PC-9 (cell line): ENCODE measurements at regions not wholly inside any gene's neighbourhood (a gene's known extent, or its start where the extent isn't known, plus 50 kb on each side); places are given as distances from the start of the nearest gene placed in this dataset.

Source experiments
- BruUV-seq: library from RNA; stranded (reverse); fragments of 400-500 nt; replicated peaks from 2 replicates; lab custom pipeline; 2021; lab: Mats Ljungman, UMichigan
- CTCF ChIA-PET: fragments of 300-600 bp; sonication (Branson Sonifier 250); formaldehyde crosslinking; loops from one replicate; lab custom pipeline; 2022; ENCODE audit warnings: antibody characterized with exemption; lab: Charles Lee
- POLR2A ChIA-PET: fragments of 300-600 bp; sonication (Branson Sonifier 250); formaldehyde crosslinking; loops from one replicate; lab custom pipeline; 2022; ENCODE audit warnings: antibody characterized with exemption; ENCODE audit not compliant: unreplicated experiment; lab: Charles Lee
- DNase-seq, 2 experiments: peaks; one replicate each; pipeline versions ENCODE4 v3.0.0 to v3.0.0-alpha.2; 2015 to 2022; ENCODE audit warnings: mixed read lengths in 1 of 2
- H2AFZ ChIP-seq: fragments of 200-600 bp; sonication (generic); 2 replicates; pipeline ENCODE4 v1.8.1; 2017; ENCODE audit warnings: antibody characterized with exemption
- H3F3A ChIP-seq: fragments of 200-600 bp; sonication (generic); 2 replicates; pipeline ENCODE4 v1.8.1; 2017; ENCODE audit warnings: antibody characterized with exemption, mild to moderate bottlenecking, low read depth; ENCODE audit not compliant: insufficient read depth
- H3K27ac ChIP-seq: fragments of 200-600 bp; sonication (generic); 2 replicates; pipeline ENCODE4 v1.6.1; 2016; ENCODE audit warnings: mixed run types
- H3K27me3 ChIP-seq: fragments of 200-600 bp; sonication (generic); 2 replicates; pipeline ENCODE4 v1.6.1; 2016; ENCODE audit warnings: low read depth, mixed run types; ENCODE audit not compliant: insufficient read depth
- H3K36me3 ChIP-seq: fragments of 200-600 bp; sonication (generic); 2 replicates; pipeline ENCODE4 v1.6.1; 2016; ENCODE audit warnings: low read depth, mixed run types
- H3K4me1 ChIP-seq: fragments of 200-600 bp; sonication (generic); replicated peaks from 2 replicates; pipeline ENCODE4 v1.6.1; 2016; ENCODE audit warnings: mixed run types; ENCODE audit not compliant: insufficient read depth
- H3K4me2 ChIP-seq: fragments of 200-600 bp; sonication (generic); 2 replicates; pipeline ENCODE4 v1.6.1; 2017; ENCODE audit warnings: mixed run types
- H3K4me3 ChIP-seq: fragments of 200-600 bp; sonication (generic); 2 replicates; pipeline ENCODE4 v1.6.1; 2016; ENCODE audit warnings: mixed run types
- H3K79me2 ChIP-seq: fragments of 200-600 bp; sonication (generic); 2 replicates; pipeline ENCODE4 v1.6.1; 2017; ENCODE audit warnings: low read depth, mixed run types
- H3K9me2 ChIP-seq: fragments of 200-600 bp; sonication (generic); 2 replicates; pipeline ENCODE4 v1.8.1; 2017; ENCODE audit warnings: mild to moderate bottlenecking; ENCODE audit not compliant: insufficient read depth
- H3K9me3 ChIP-seq: fragments of 200-600 bp; sonication (generic); 2 replicates; pipeline ENCODE4 v1.8.1; 2016; ENCODE audit warnings: low read depth; ENCODE audit not compliant: insufficient read depth
- H4K20me1 ChIP-seq: fragments of 200-600 bp; sonication (generic); 2 replicates; pipeline ENCODE4 v1.8.1; 2017; ENCODE audit not compliant: insufficient read depth
- CTCF ChIP-seq: fragments of 200-600 bp; sonication (generic); conservative IDR thresholded peaks from 2 replicates; pipeline ENCODE4 v1.6.1; 2017; ENCODE audit warnings: mixed run types, antibody characterized with exemption, mild to moderate bottlenecking, moderate library complexity
- EZH2 ChIP-seq: fragments of 200-600 bp; sonication (generic); IDR thresholded peaks from 2 replicates; pipeline ENCODE4 v1.8.0; 2017; ENCODE audit warnings: antibody characterized with exemption, low read depth
- intact Hi-C: fragments of 100-400 bp; cut with micrococcal nuclease; formaldehyde crosslinking; loops from one replicate; pipeline ENCODE4 v1.10.0; 2022; ENCODE audit not compliant: unreplicated experiment

- no peaks in the 10 kb centered on the region for H3K27me3 ChIP-seq
- no peaks in the 10 kb centered on the region for H3K79me2 ChIP-seq
- no peaks in the 10 kb centered on the region for H3K9me2 ChIP-seq
- no peak for TF ChIP-seq CTCF
- no peak for TF ChIP-seq EZH2
- no peak for DNase-seq
- POLR2A ChIA-PET = no interaction called here
- CTCF ChIA-PET = no interaction called here
- intact Hi-C loops = no loop called here
- no peak overlapping the region for H2AFZ ChIP-seq
- H3K4me1 ChIP-seq = no peaks in the 10 kb centered on the region
- H4K20me1 ChIP-seq = no peaks in the 10 kb centered on the region
- H3K4me3 ChIP-seq = no peak overlapping the region
- H3K9me3 ChIP-seq = no peaks in the 10 kb centered on the region
- H3K4me2 ChIP-seq = no peak overlapping the region
- no TSS peak for BruUV-seq
- no peaks in the 10 kb centered on the region for H3K36me3 ChIP-seq
- H3F3A ChIP-seq = no peaks in the 10 kb centered on the region
- H3K27ac ChIP-seq = no peak overlapping the region
Measured at GRCh38 chr4:44961001-44961755, 234.8 kb upstream of the GNPDA2 start.

- no TSS peak for BruUV-seq
Measured at GRCh38 chr4:44931720-44932119, 205.4 kb upstream of the GNPDA2 start.

GRCh38 chr4:44928785-44929184 is 202.4 kb upstream of the GNPDA2 start:
- no peaks in the 10 kb centered on the region for H4K20me1 ChIP-seq
- POLR2A ChIA-PET = no interaction called here
- no peaks in the 10 kb centered on the region for H3K27me3 ChIP-seq
- H3K4me3 ChIP-seq = no peak overlapping the region
- TF ChIP-seq CTCF (no peak), EZH2 (no peak)
- no peaks in the 10 kb centered on the region for H3F3A ChIP-seq
- CTCF ChIA-PET = interaction anchor here (0.6 to 0.8 kb wide), 2 partner anchors 532 to 813 kb away, joined by 3 read pairs; no protein-coding TSS in a partner anchor
- BruUV-seq = no TSS peak
- DNase-seq = no peak
- no peaks in the 10 kb centered on the region for H3K9me3 ChIP-seq
- intact Hi-C loops = loop anchor here (10.0 kb wide), 1 partner anchor 156 kb away; no protein-coding TSS in a partner anchor
- H3K36me3 ChIP-seq = no peaks in the 10 kb centered on the region
- H2AFZ ChIP-seq = no peak overlapping the region
- no peak overlapping the region for H3K27ac ChIP-seq
- no peaks in the 10 kb centered on the region for H3K4me1 ChIP-seq
- no peak overlapping the region for H3K4me2 ChIP-seq
- no peaks in the 10 kb centered on the region for H3K79me2 ChIP-seq
- H3K9me2 ChIP-seq = no peaks in the 10 kb centered on the region

More at GRCh38 chr4:44931720-44932119, 205.4 kb upstream of the GNPDA2 start:
- Histone ChIP-seq H3K27ac (no peak overlapping the region), H3K4me3 (no peak overlapping the region), H3F3A (no peaks in the 10 kb centered on the region), H3K36me3 (no peaks in the 10 kb centered on the region), H2AFZ (no peak overlapping the region), H4K20me1 (no peaks in the 10 kb centered on the region), H3K79me2 (no peaks in the 10 kb centered on the region), H3K4me2 (no peak overlapping the region), H3K4me1 (no peaks in the 10 kb centered on the region), H3K9me2 (no peaks in the 10 kb centered on the region), H3K9me3 (no peaks in the 10 kb centered on the region), H3K27me3 (no peaks in the 10 kb centered on the region)
- no peak for TF ChIP-seq CTCF
- no peak for TF ChIP-seq EZH2
- intact Hi-C loops = no loop called here
- CTCF ChIA-PET = no interaction called here
- DNase-seq = no peak
- POLR2A ChIA-PET = no interaction called here
